ENCODE measurements at regions not wholly inside any gene's neighbourhood (a gene's known extent, or its start where the extent isn't known, plus 50 kb on each side); places are given as distances from the start of the nearest gene placed in this dataset.

DNA sequence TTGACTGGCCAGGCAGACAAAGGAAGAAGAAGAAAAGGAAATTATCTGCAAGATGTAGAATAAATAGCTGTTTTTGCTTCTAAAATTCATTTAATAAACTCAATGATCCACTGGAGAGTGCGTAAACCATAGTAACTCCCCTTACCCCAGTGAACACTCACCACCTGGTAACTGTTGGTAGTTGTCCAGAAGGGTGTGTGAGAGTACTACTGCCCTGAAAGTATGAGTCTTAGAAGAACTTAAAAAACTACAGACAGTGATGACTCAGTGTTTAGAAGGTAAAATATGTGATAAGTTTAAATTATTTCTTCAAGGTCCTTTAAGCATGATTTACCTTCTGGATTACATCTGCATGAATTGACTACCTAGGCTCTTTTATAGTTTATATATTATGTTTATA lies 53.0 kb upstream of the SEMA3A start:
- TF ChIP-seq EZH2 (IDR thresholded peaks at IDR 0.05; ENCODE audit: borderline replicate concordance, low read depth, low read length, severe bottlenecking) = no peak
- TF ChIP-seq, protein P1, sequence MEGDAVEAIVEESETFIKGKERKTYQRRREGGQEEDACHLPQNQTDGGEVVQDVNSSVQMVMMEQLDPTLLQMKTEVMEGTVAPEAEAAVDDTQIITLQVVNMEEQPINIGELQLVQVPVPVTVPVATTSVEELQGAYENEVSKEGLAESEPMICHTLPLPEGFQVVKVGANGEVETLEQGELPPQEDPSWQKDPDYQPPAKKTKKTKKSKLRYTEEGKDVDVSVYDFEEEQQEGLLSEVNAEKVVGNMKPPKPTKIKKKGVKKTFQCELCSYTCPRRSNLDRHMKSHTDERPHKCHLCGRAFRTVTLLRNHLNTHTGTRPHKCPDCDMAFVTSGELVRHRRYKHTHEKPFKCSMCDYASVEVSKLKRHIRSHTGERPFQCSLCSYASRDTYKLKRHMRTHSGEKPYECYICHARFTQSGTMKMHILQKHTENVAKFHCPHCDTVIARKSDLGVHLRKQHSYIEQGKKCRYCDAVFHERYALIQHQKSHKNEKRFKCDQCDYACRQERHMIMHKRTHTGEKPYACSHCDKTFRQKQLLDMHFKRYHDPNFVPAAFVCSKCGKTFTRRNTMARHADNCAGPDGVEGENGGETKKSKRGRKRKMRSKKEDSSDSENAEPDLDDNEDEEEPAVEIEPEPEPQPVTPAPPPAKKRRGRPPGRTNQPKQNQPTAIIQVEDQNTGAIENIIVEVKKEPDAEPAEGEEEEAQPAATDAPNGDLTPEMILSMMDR (IDR thresholded peaks at IDR 0.05; ENCODE audit: borderline replicate concordance, extremely low read depth, low read length, poor library complexity, severe bottlenecking) = no peak
- DNase-seq = no peak
- Histone ChIP-seq H3K9ac (ENCODE audit: low read depth, low read length) (no peak overlapping the region), H3K79me2 (ENCODE audit: insufficient read depth, low read length) (no peaks in the 10 kb centered on the region), H3K4me1 (ENCODE audit: insufficient read depth, low read length) (no peaks in the 10 kb centered on the region), H3K4me3 (ENCODE audit: low read depth in 1 of 2, low read length in 2 of 2) (no peak overlapping the region), H3K9me3 (ENCODE audit: insufficient read depth, low read length, severe bottlenecking) (no peaks in the 10 kb centered on the region), H3K27ac (ENCODE audit: low read length) (no peak overlapping the region), H3K4me2 (ENCODE audit: insufficient read depth, low read length) (no peak overlapping the region), H3K27me3 (ENCODE audit: insufficient read depth, low read length, poor library complexity) (no peaks in the 10 kb centered on the region), H3K36me3 (ENCODE audit: insufficient read depth, low read length) (no peaks in the 10 kb centered on the region), H4K20me1 (ENCODE audit: insufficient read depth, low read length) (no peaks in the 10 kb centered on the region), H2AFZ (ENCODE audit: low read depth, low read length) (no peak overlapping the region)
- ATAC-seq (ENCODE audit: insufficient read depth, low read depth) = no peak

DNA sequence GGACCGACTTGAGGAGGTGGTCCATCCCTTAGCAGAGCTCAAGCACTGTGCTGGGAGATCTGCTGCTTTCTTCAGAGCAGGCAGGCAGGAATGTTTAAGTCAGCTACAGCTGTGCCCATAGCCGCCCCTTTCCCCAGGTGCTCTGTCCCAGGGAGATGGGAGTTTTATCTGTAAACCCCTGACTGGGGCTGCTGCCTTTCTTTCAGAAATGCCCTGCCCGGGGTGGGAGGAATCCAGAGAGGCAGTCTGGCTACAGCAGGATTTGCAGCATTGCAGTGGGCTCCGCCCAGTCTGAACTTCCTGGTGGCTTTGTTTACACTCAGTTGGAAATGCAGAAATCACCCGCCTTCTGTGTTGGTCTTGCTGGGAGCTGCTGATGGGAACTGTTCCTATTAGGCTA lies 51.2 kb upstream of the SEMA3A start:
- Histone ChIP-seq H2AFZ (ENCODE audit: low read depth, low read length) (no peak overlapping the region), H3K9ac (ENCODE audit: low read depth, low read length) (no peak overlapping the region), H3K27ac (ENCODE audit: low read length) (no peak overlapping the region), H3K36me3 (ENCODE audit: insufficient read depth, low read length) (no peaks in the 10 kb centered on the region), H3K4me2 (ENCODE audit: insufficient read depth, low read length) (no peak overlapping the region), H3K4me1 (ENCODE audit: insufficient read depth, low read length) (no peaks in the 10 kb centered on the region), H3K9me3 (ENCODE audit: insufficient read depth, low read length, severe bottlenecking) (no peaks in the 10 kb centered on the region), H3K79me2 (ENCODE audit: insufficient read depth, low read length) (no peaks in the 10 kb centered on the region), H3K4me3 (ENCODE audit: low read depth in 1 of 2, low read length in 2 of 2) (no peak overlapping the region), H3K27me3 (ENCODE audit: insufficient read depth, low read length, poor library complexity) (no peaks in the 10 kb centered on the region), H4K20me1 (ENCODE audit: insufficient read depth, low read length) (no peaks in the 10 kb centered on the region)
- no peak for ATAC-seq (ENCODE audit: insufficient read depth, low read depth)
- TF ChIP-seq EZH2 (IDR thresholded peaks at IDR 0.05; ENCODE audit: borderline replicate concordance, low read depth, low read length, severe bottlenecking) = no peak
- TF ChIP-seq, protein P1 (IDR thresholded peaks at IDR 0.05; ENCODE audit: borderline replicate concordance, extremely low read depth, low read length, poor library complexity, severe bottlenecking) = no peak
- no peak for DNase-seq

Measured in DND-41 (cell line).